ENCODE measurements at regions not wholly inside any gene's neighbourhood (a gene's known extent, or its start where the extent isn't known, plus 50 kb on each side); places are given as distances from the start of the nearest gene placed in this dataset.

DNA sequence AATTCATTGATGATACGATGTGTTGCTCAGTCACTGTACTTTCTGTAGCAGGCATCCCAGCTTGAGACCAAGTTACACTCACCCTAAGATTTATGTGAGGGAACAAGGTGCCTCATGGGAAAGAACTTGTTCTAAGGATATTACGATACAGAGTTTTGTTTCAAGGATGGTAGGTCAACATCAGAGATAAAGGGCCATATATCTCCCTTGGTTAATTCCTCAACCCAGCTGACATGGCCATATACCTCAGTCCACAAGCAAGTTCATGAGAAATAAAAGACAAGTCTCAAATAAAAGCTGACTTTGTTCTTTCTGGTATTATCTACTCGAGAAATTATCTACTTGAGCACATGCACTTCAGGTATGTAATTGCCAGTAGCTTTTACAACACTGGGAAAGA, 1535.9 kb upstream of the IGFBP7 start:
- no peak overlapping the region for H2BK120ac ChIP-seq (ENCODE audit: low read depth, low read length)
- no peak overlapping the region for H3K4ac ChIP-seq (ENCODE audit: low read depth in 1 of 2, low read length in 2 of 2)
- 78% methylated on average over 2 of the region's 3 CpGs for WGBS
- H3K79me1 ChIP-seq (replicated peaks; ENCODE audit: low read length, poor library complexity, severe bottlenecking) = no peaks in the 10 kb centered on the region
- no peak overlapping the region for H3K9ac ChIP-seq (ENCODE audit: low read length)
- H3K9me3 ChIP-seq (ENCODE audit: control insufficient read depth, low read length) = peaks cover 6% of the 10 kb centered on the region
- H3K27me3 ChIP-seq (ENCODE audit: control insufficient read depth in 1 of 2, insufficient read depth in 1 of 2, low read length in 2 of 2) = no peaks in the 10 kb centered on the region
- H2AK5ac ChIP-seq (ENCODE audit: low read length, severe bottlenecking) = no peak overlapping the region
- no peak overlapping the region for H2BK12ac ChIP-seq (ENCODE audit: low read length in 2 of 2)
- H2BK5ac ChIP-seq (ENCODE audit: low read depth, low read length, poor library complexity, severe bottlenecking) = no peak overlapping the region
- H3K4me2 ChIP-seq (ENCODE audit: low read length, poor library complexity, severe bottlenecking) = no peak overlapping the region
- no peak overlapping the region for H3K23ac ChIP-seq (ENCODE audit: low read length in 2 of 2)
- H4K8ac ChIP-seq (ENCODE audit: low read length) = no peak overlapping the region
- no peak overlapping the region for H3K4me3 ChIP-seq (ENCODE audit: insufficient read depth in 1 of 2, low read depth in 1 of 2, low read length in 2 of 2)
- H3K4me1 ChIP-seq (ENCODE audit: control insufficient read depth, insufficient read depth, low read depth, low read length) = no peaks in the 10 kb centered on the region
- no peak overlapping the region for H2BK15ac ChIP-seq (ENCODE audit: low read depth, poor library complexity, severe bottlenecking)
- H3K36me3 ChIP-seq (ENCODE audit: control insufficient read depth in 1 of 2, insufficient read depth in 2 of 2, low read depth in 1 of 2, low read length in 2 of 2) = no peaks in the 10 kb centered on the region
- no peak overlapping the region for H3K14ac ChIP-seq (ENCODE audit: low read length in 2 of 2)
- H3K18ac ChIP-seq (ENCODE audit: low read depth in 1 of 2, low read length in 2 of 2) = no peak overlapping the region
- H4K91ac ChIP-seq (ENCODE audit: low read length) = no peak overlapping the region
- no peak for DNase-seq
- no peak overlapping the region for H2AFZ ChIP-seq (ENCODE audit: low read depth, low read length)
- H3K27ac ChIP-seq (ENCODE audit: low read length, poor library complexity, severe bottlenecking) = no peak overlapping the region

DNA sequence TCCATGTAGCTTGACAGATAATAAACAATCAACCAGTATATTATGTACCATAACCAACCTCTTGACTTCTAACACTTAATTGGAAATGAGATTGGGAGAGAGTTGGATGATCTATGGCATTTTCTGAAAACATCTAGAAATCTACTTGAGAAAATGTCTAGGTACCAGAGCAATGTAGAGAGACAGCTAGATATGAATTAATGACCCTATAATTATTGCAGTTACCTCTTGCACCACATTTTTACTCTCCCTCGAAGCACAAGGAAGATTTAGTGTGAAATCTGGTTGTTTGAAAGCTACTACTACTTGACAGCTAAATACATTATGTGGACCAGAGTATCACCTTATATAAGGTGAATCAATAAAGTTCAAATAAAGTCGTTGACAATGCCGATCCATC, 1534.4 kb upstream of the IGFBP7 start:
- Histone ChIP-seq H3K4me2 (ENCODE audit: low read length, poor library complexity, severe bottlenecking) (no peak overlapping the region), H3K9ac (ENCODE audit: low read length) (no peak overlapping the region), H3K9me3 (ENCODE audit: control insufficient read depth, low read length) (peaks cover 6% of the 10 kb centered on the region), H3K18ac (ENCODE audit: low read depth in 1 of 2, low read length in 2 of 2) (no peak overlapping the region), H3K4me3 (ENCODE audit: insufficient read depth in 1 of 2, low read depth in 1 of 2, low read length in 2 of 2) (no peak overlapping the region), H3K79me1 (replicated peaks; ENCODE audit: low read length, poor library complexity, severe bottlenecking) (no peaks in the 10 kb centered on the region), H3K4me1 (ENCODE audit: control insufficient read depth, insufficient read depth, low read depth, low read length) (no peaks in the 10 kb centered on the region), H2BK5ac (ENCODE audit: low read depth, low read length, poor library complexity, severe bottlenecking) (no peak overlapping the region), H3K23ac (ENCODE audit: low read length in 2 of 2) (no peak overlapping the region), H3K27me3 (ENCODE audit: control insufficient read depth in 1 of 2, insufficient read depth in 1 of 2, low read length in 2 of 2) (no peaks in the 10 kb centered on the region), H2AFZ (ENCODE audit: low read depth, low read length) (no peak overlapping the region), H2AK5ac (ENCODE audit: low read length, severe bottlenecking) (no peak overlapping the region), H4K8ac (ENCODE audit: low read length) (no peak overlapping the region), H4K91ac (ENCODE audit: low read length) (no peak overlapping the region), H2BK12ac (ENCODE audit: low read length in 2 of 2) (no peak overlapping the region), H3K14ac (ENCODE audit: low read length in 2 of 2) (no peak overlapping the region), H3K27ac (ENCODE audit: low read length, poor library complexity, severe bottlenecking) (no peak overlapping the region), H2BK120ac (ENCODE audit: low read depth, low read length) (no peak overlapping the region), H3K36me3 (ENCODE audit: control insufficient read depth in 1 of 2, insufficient read depth in 2 of 2, low read depth in 1 of 2, low read length in 2 of 2) (no peaks in the 10 kb centered on the region), H2BK15ac (ENCODE audit: low read depth, poor library complexity, severe bottlenecking) (no peak overlapping the region), H3K4ac (ENCODE audit: low read depth in 1 of 2, low read length in 2 of 2) (no peak overlapping the region)
- 83% methylated on average over 2 of the region's 3 CpGs for WGBS
- DNase-seq = no peak

DNA sequence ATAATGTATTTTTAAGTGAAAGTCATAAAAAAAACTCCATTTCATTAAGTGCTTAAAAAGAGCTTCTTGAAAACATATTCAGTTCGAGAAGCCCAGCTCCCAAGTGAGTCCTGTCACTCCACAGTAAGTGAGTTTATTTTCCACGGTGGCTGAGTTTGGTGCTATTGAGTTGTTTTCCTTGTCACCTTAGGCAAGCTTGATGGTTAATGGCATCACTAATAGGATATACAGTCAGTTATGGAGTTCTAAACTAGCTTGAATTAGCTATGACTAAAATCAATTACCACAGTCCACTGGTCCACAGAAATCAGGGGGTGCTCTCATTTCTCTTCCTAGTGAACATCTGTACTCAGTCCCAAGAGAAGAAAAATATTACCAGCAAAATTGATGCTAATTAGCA, 1526.2 kb upstream of the IGFBP7 start:
- Histone ChIP-seq H2BK12ac (ENCODE audit: low read length in 2 of 2) (no peak overlapping the region), H3K18ac (ENCODE audit: low read depth in 1 of 2, low read length in 2 of 2) (no peak overlapping the region), H2BK5ac (ENCODE audit: low read depth, low read length, poor library complexity, severe bottlenecking) (no peak overlapping the region), H3K4me3 (ENCODE audit: insufficient read depth in 1 of 2, low read depth in 1 of 2, low read length in 2 of 2) (no peak overlapping the region), H3K14ac (ENCODE audit: low read length in 2 of 2) (no peak overlapping the region), H3K4ac (ENCODE audit: low read depth in 1 of 2, low read length in 2 of 2) (no peak overlapping the region), H3K4me2 (ENCODE audit: low read length, poor library complexity, severe bottlenecking) (no peak overlapping the region), H3K23ac (ENCODE audit: low read length in 2 of 2) (no peak overlapping the region), H3K27ac (ENCODE audit: low read length, poor library complexity, severe bottlenecking) (no peak overlapping the region), H3K27me3 (ENCODE audit: control insufficient read depth in 1 of 2, insufficient read depth in 1 of 2, low read length in 2 of 2) (no peaks in the 10 kb centered on the region), H3K4me1 (ENCODE audit: control insufficient read depth, insufficient read depth, low read depth, low read length) (no peaks in the 10 kb centered on the region), H3K36me3 (ENCODE audit: control insufficient read depth in 1 of 2, insufficient read depth in 2 of 2, low read depth in 1 of 2, low read length in 2 of 2) (no peaks in the 10 kb centered on the region), H2BK120ac (ENCODE audit: low read depth, low read length) (no peak overlapping the region), H2AFZ (ENCODE audit: low read depth, low read length) (no peak overlapping the region), H3K79me1 (replicated peaks; ENCODE audit: low read length, poor library complexity, severe bottlenecking) (no peaks in the 10 kb centered on the region), H3K9ac (ENCODE audit: low read length) (no peak overlapping the region), H2BK15ac (ENCODE audit: low read depth, poor library complexity, severe bottlenecking) (no peak overlapping the region), H4K91ac (ENCODE audit: low read length) (no peak overlapping the region), H3K9me3 (ENCODE audit: control insufficient read depth, low read length) (no peaks in the 10 kb centered on the region), H2AK5ac (ENCODE audit: low read length, severe bottlenecking) (no peak overlapping the region), H4K8ac (ENCODE audit: low read length) (no peak overlapping the region)
- no peak for DNase-seq
- 75% methylated on average over 2 of the region's 2 CpGs for WGBS

DNA sequence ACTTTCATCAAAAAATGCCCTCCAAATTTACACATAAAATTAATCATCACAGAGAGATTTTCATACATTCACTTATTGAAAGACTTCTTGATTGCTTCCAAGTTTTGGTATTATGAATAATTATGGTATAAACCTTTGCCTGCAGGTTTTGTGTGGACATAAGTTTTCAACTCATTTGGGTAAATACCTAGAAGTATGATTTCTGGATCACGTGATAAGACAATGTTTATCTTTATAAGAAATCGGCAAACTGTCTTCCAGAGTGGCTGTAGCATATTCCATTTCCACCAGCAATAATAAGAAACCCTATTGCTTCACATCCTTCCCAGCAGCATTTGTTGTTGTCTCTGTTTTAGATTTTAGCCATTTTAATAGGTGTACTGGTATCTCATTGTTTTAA, 1507.0 kb upstream of the IGFBP7 start:
- no peak overlapping the region for H2BK15ac ChIP-seq (ENCODE audit: low read depth, poor library complexity, severe bottlenecking)
- H3K27ac ChIP-seq (ENCODE audit: low read length, poor library complexity, severe bottlenecking) = no peak overlapping the region
- no peak overlapping the region for H2BK120ac ChIP-seq (ENCODE audit: low read depth, low read length)
- no peak overlapping the region for H4K8ac ChIP-seq (ENCODE audit: low read length)
- DNase-seq = no peak
- no peak overlapping the region for H3K18ac ChIP-seq (ENCODE audit: low read depth in 1 of 2, low read length in 2 of 2)
- WGBS = no CpG with 5 or more reads among the region's 2 CpGs
- H3K4me1 ChIP-seq (ENCODE audit: control insufficient read depth, insufficient read depth, low read depth, low read length) = no peaks in the 10 kb centered on the region
- H3K14ac ChIP-seq (ENCODE audit: low read length in 2 of 2) = no peak overlapping the region
- H4K91ac ChIP-seq (ENCODE audit: low read length) = no peak overlapping the region
- no peak overlapping the region for H3K4me2 ChIP-seq (ENCODE audit: low read length, poor library complexity, severe bottlenecking)
- H3K4ac ChIP-seq (ENCODE audit: low read depth in 1 of 2, low read length in 2 of 2) = no peak overlapping the region
- H2BK12ac ChIP-seq (ENCODE audit: low read length in 2 of 2) = no peak overlapping the region
- H2AK5ac ChIP-seq (ENCODE audit: low read length, severe bottlenecking) = no peak overlapping the region
- peaks cover 6% of the 10 kb centered on the region for H3K9me3 ChIP-seq (ENCODE audit: control insufficient read depth, low read length)
- H3K36me3 ChIP-seq (ENCODE audit: control insufficient read depth in 1 of 2, insufficient read depth in 2 of 2, low read depth in 1 of 2, low read length in 2 of 2) = no peaks in the 10 kb centered on the region
- H2AFZ ChIP-seq (ENCODE audit: low read depth, low read length) = no peak overlapping the region
- H3K4me3 ChIP-seq (ENCODE audit: insufficient read depth in 1 of 2, low read depth in 1 of 2, low read length in 2 of 2) = no peak overlapping the region
- H3K9ac ChIP-seq (ENCODE audit: low read length) = no peak overlapping the region
- no peaks in the 10 kb centered on the region for H3K27me3 ChIP-seq (ENCODE audit: control insufficient read depth in 1 of 2, insufficient read depth in 1 of 2, low read length in 2 of 2)
- no peaks in the 10 kb centered on the region for H3K79me1 ChIP-seq (replicated peaks; ENCODE audit: low read length, poor library complexity, severe bottlenecking)
- no peak overlapping the region for H3K23ac ChIP-seq (ENCODE audit: low read length in 2 of 2)
- no peak overlapping the region for H2BK5ac ChIP-seq (ENCODE audit: low read depth, low read length, poor library complexity, severe bottlenecking)

Data from mesenchymal stem cell (in vitro differentiated cells and primary cell).